Choroid plexus epithelial cell (primary cell): ENCODE measurements at regions not wholly inside any gene's neighbourhood (a gene's known extent, or its start where the extent isn't known, plus 50 kb on each side); places are given as distances from the start of the nearest gene placed in this dataset.
A peak's percentile ranks its signal among the peaks of the same experiment; 100 is the strongest.

ENCODE experiments used
- DNase-seq: peaks from one replicate; pipeline ENCODE4 v3.0.0-alpha.2; 2010; ENCODE audit warnings: low read depth
- H3K4me3 ChIP-seq: 2 replicates; pipeline ENCODE4 v1.5.1; 2011; ENCODE audit warnings: low read depth, mild to moderate bottlenecking, control low read depth, low read length, moderate library complexity
- TF ChIP-seq, protein P1 (sequence below): conservative IDR thresholded peaks from 2 replicates; pipeline ENCODE4 v1.5.1; 2011; ENCODE audit warnings: low read depth, mild to moderate bottlenecking, control low read depth, inconsistent platforms, low read length, moderate library complexity

DNA sequence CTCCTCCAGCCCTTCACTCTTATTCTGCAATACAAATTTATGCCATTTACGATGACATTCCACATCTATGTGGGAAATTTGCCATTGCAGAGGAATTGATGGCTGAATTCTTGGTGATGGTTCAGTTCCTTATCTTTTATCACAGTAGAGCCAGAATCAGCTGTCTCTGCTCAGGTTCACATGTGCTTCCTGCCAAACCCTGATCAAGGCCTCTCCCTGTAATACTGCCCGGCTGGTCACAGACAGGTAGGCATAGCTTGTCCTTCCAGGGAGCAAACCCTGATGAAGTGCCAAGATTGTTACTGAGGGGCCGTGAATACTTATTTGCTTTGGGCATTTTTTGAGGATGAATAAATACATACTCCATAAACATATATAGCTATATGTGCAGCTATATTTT lies 450.0 kb downstream of the NSUN3 start:
- DNase-seq: no peak
- H3K4me3 ChIP-seq: no peak overlapping the region
- TF ChIP-seq, protein P1, sequence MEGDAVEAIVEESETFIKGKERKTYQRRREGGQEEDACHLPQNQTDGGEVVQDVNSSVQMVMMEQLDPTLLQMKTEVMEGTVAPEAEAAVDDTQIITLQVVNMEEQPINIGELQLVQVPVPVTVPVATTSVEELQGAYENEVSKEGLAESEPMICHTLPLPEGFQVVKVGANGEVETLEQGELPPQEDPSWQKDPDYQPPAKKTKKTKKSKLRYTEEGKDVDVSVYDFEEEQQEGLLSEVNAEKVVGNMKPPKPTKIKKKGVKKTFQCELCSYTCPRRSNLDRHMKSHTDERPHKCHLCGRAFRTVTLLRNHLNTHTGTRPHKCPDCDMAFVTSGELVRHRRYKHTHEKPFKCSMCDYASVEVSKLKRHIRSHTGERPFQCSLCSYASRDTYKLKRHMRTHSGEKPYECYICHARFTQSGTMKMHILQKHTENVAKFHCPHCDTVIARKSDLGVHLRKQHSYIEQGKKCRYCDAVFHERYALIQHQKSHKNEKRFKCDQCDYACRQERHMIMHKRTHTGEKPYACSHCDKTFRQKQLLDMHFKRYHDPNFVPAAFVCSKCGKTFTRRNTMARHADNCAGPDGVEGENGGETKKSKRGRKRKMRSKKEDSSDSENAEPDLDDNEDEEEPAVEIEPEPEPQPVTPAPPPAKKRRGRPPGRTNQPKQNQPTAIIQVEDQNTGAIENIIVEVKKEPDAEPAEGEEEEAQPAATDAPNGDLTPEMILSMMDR: no peak

DNA sequence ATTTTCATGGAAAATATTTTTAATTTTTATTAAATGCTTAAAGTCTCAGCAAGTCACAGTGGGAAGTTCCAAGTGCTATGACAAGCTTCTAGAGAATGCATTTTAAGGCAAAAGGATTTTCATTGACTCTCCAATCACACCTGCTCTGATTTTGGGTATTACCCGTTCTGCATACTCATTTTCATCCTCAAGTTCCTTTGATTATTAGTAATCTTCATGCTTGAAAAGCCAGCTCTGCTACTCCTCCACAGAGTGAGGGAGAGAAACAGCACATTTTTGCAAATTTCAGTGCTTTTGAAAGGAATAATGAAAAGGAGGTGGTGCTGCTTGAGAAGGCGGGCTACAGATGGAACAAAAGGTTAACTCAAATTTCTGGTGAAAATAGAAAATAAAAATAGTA lies 450.7 kb downstream of the NSUN3 start:
- TF ChIP-seq, protein P1: no peak
- DNase-seq: no peak
- H3K4me3 ChIP-seq: no peak overlapping the region

DNA sequence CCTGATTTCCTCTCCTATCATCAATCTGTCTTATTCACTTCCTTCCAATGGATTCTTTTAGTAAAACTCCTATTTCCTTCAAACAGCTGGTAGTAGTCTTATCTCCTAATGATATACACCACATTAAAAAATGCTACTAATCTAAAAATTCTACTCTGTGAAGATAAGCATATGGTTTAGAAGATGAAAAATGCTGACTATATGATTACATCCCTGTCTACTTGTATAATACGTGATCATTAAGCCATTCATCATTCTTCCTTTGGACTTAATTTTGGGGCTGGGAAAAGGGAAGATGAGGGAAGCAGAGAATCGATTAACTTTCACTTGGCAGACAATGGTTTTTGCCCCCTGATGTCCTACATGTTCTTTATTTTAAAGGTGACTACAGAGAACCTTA lies 453.1 kb downstream of the NSUN3 start:
- no peak for DNase-seq
- TF ChIP-seq, protein P1: no peak
- no peak overlapping the region for H3K4me3 ChIP-seq

DNA sequence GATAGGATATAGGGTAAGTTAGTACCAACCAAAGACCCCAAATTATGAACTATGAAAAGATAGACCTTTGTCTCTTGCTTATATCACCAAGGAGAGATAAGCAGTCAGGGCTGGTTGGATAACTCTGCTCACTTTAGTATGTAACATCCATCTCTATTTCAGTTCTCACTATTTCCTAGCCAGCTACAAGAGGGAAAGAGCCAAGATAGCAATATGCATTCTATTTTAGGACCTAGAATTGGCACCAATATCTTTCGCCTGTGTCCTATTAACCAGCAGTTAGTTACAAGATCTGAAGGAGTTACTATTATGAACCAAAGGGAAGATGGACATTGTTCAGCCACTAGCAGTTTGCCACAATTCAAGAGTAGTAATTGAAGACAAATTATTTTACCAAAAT lies 457.5 kb downstream of the NSUN3 start:
- H3K4me3 ChIP-seq: no peak overlapping the region
- TF ChIP-seq, protein P1: no peak
- no peak for DNase-seq

DNA sequence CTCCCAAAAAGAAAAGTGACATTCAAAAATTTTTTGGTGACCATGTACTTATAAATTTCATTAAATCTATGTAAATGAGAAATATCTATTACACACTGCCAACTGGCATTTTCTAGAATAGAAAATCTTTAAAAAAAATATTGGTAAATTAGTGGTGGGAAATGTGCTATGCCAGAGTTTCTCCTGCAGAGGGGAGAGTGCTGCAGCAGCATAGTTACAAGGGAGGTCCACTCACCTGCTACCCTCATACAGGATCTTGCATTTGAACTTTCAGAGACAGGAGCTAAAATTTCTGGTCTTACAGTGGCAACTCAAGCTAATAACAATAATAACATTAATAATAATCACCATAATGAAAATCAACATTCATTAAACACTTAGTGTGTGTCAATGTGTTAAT lies 459.6 kb downstream of the NSUN3 start:
- H3K4me3 ChIP-seq: no peak overlapping the region
- TF ChIP-seq, protein P1: peak; percentile 59
- peak; percentile 16 for DNase-seq

DNA sequence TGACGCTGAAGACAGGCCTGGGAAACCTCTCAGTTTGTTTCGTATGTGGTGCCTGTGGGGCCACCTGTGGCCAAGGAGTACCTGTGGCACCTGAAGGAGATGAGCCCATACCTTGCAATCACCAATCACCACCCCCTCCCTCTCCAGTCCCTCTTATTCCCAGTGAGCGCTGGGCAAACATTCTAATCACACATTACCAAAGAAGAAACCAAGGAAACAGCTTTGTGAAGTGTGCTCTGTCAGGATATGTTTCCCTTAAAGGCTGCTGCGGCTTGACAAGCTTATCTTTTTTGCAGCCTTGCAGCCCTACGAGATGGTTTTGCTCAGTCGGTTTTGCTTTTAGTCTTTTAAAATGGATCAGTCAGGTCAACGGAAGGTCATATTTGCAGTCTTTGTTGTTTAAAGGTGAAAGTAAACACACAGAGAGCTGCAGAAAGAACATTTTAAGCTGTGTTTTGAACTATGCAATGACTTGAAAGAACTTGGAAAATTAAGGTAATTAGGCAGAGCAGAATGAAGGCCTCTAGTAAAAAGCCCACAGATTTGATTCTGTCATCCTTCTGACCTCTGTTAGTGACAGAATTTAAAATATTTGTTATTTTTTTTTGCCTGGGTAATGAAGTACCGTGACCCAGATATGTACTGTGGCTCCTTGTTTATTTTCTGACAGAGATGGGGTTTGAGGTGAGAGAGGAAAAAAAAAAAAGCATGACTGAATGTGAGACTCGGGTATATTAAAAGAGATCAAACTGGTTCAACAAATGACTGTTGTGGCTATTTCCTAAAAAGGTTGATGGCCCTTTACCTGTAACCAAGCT lies 461.4 kb downstream of the NSUN3 start:
- TF ChIP-seq, protein P1: no peak
- no peak overlapping the region for H3K4me3 ChIP-seq
- no peak for DNase-seq

DNA sequence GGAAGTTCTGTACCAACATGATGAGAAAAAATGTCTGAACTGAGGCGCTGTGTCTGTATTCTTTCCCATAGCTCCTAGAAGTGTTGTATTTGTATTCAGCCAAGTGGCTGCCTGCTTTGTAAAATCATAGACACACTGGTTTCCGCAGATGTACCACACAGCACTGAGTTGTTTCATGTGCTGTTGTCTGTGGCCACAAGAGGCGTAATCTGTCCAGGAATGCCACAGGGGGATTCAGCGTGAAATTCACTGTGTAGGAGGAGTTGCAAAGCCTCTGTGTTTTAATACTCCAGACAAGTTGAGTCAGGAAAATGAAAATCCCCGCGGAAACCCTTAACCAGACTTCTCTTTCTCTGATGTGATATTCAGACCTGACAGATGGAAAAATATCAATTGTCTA lies 462.2 kb downstream of the NSUN3 start:
- H3K4me3 ChIP-seq: no peak overlapping the region
- peak; percentile 52 for DNase-seq
- TF ChIP-seq, protein P1: peak; percentile 65
